GM13976 (cell line): ENCODE measurements at regions not wholly inside any gene's neighbourhood (a gene's known extent, or its start where the extent isn't known, plus 50 kb on each side); places are given as distances from the start of the nearest gene placed in this dataset.

ENCODE experiments used
- DNase-seq: peaks from one replicate; pipeline ENCODE4 v3.0.0; 2012; ENCODE audit warnings: low spot score
- in situ Hi-C: fragments of 300-500 bp; cut with MboI; formaldehyde crosslinking; loops from one replicate; pipeline ENCODE4 v1.12.0; 2022; ENCODE audit warnings: low sequenced_read_pairs, mixed read lengths, inconsistent platforms; ENCODE audit not compliant: unreplicated experiment
- TF ChIP-seq, protein P1 (sequence below): IDR thresholded peaks from 2 replicates; pipeline ENCODE4 v1.5.1; 2012; ENCODE audit warnings: borderline replicate concordance, mild to moderate bottlenecking; ENCODE audit not compliant: insufficient read depth; ENCODE audit errors: extremely low read depth, missing control alignments, control extremely low read depth

DNA sequence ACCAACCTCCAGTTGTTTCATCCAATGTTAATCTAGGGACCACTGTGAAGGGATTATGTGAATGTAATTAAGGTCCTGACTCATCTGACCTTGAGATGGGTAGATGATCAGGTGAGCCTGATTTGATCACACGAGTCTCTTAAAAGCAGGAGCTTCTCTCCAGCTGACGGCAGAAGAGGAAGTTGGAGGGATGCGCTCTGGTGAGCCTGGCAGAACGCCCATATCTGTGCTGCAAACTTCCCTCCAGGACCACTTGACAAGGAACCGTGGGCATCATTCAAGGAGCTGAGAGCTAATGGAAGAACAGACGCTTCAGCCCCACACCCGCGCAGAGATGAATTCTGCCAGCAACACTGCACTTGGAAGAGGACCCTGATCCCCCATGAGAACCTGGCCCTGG, 642.4 kb downstream of the TNS3 start:
- TF ChIP-seq, protein P1, sequence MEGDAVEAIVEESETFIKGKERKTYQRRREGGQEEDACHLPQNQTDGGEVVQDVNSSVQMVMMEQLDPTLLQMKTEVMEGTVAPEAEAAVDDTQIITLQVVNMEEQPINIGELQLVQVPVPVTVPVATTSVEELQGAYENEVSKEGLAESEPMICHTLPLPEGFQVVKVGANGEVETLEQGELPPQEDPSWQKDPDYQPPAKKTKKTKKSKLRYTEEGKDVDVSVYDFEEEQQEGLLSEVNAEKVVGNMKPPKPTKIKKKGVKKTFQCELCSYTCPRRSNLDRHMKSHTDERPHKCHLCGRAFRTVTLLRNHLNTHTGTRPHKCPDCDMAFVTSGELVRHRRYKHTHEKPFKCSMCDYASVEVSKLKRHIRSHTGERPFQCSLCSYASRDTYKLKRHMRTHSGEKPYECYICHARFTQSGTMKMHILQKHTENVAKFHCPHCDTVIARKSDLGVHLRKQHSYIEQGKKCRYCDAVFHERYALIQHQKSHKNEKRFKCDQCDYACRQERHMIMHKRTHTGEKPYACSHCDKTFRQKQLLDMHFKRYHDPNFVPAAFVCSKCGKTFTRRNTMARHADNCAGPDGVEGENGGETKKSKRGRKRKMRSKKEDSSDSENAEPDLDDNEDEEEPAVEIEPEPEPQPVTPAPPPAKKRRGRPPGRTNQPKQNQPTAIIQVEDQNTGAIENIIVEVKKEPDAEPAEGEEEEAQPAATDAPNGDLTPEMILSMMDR: no peak
- in situ Hi-C loops: no loop called here
- no peak for DNase-seq

DNA sequence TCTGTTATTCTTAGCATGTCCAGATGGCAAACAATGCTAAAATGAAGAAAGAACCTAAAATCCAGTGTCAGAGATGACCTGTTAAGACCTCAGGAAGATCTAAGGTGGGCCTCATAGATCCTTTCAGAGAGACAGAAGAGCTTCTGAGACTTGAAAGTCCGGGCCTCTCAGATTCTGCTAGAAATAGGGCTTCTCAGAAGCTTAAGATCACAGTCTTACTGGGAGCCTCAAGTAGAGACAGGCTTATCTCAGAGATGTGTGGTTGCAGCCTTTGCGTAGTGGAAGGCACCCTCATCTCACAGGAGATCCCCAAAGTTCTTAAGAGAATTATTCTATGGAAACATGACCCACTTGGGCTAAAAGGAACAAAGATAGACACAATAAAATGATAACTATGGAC, 642.8 kb downstream of the TNS3 start:
- no peak for DNase-seq
- in situ Hi-C loops: no loop called here
- TF ChIP-seq, protein P1: no peak

DNA sequence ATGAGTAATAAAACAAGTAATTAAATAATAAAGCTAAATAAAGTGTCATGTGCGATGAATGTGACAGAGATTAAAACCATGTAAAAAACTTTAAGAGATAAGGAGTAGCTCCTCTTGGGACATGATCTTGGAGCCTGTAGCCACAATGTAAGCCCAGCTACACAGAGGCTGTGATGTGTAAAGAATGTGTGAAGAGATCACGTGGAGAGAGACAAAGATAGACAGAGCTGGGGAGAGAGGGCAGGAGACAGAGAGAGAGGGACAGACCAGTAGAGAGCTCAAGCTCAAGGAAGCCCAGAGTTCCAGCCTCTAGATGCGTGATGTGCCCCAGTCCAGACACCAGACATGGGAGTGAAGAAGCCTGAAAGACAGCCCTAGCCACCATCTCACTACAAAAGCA, 644.1 kb downstream of the TNS3 start:
- TF ChIP-seq, protein P1: no peak
- DNase-seq: no peak
- in situ Hi-C loops: no loop called here

DNA sequence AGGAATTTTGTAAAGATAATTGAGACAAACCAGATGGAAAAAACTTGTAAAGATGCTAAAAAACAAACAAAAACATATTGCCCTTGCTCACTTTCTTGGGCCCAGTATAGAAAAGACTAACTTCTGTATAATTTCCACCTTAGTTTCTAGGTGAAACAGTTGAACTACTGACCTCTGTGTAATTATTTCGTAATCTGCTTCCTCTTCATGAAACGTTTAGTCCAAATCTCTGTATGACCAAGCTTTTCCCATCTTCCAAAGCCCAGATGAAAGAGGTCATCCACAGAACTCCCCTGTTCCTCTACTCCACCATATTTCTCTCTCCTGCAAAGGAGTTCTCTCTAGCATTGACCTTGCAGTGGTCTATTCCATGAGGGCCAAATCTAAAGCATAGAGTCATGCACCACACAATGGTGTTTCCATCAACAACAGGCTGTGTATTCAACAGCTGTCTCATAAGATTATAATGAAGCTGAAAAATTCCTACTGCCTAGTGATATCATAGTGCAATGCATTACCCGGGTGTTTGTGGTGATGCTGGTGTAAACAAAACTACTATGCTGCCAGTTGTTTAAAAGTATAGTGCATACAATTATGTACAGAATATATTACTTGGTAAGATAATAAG, 647.6 kb downstream of the TNS3 start:
- no peak for DNase-seq
- in situ Hi-C loops: no loop called here
- TF ChIP-seq, protein P1: no peak

DNA sequence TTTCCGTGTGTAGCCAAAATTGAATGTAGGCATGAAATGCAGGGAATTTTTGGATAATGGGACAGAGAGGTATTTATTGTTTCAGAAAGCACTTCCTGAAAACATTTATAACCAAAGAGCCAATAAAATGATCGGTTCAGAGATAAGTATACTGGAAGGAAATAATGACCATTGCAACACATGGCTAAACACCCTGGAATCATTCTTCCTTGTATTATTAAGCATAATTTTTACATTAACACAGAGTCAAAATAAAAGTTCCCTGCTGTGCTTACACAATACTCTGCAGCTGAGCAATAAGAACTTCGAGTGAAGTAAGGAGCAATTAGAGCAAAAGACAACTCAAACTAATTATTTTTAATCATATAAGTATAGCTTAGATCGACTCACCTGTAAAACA, 648.3 kb downstream of the TNS3 start:
- in situ Hi-C loops: no loop called here
- DNase-seq: no peak
- TF ChIP-seq, protein P1: no peak

DNA sequence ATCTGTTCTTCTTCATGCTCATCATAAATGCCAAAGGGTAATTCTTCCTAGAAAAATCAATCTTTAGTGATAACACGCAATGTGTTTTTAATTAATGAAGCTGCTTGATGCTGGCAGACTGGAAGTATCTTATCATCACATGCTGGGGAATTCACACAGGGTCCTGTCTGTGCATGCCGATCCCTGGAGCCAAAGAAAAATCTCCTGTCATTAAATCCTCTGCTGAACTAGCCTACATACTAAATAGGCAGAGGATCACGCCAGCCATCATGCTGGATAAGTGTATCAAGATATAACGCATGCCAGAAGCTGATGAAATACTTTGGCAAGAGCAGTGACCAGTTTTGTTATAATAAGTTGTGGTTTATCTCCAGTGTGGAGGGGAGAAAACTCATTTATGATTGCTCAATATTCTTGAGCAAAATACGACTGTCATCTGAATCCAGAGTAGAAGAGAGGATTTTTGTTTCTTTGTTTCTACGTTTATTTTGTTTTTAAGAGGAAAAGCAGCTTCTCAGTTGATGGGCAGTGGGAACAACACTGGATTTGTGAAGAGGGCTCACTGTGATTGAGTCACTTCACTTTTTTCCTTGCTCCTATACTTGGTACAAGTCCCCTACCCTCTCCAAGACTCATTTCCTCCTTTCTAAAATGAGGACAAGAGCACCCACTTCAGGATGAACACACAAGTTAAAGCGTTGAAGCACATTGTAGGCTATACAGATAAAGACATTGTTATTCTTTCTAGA, 649.1 kb downstream of the TNS3 start:
- TF ChIP-seq, protein P1: no peak
- no peak for DNase-seq
- in situ Hi-C loops: no loop called here
